Fibroblast of lung (primary cell): ENCODE measurements at regions not wholly inside any gene's neighbourhood (a gene's known extent, or its start where the extent isn't known, plus 50 kb on each side); places are given as distances from the start of the nearest gene placed in this dataset.

Source experiments
- CTCF ChIP-seq, 2 donors: IDR thresholded peaks in 1 of 2; conservative IDR thresholded peaks in 1 of 2; 1 replicate in 1 of 2; 2 replicates in 1 of 2; pipeline ENCODE4 v1.5.1; 2011 to 2012; ENCODE audit warnings: low read length in 2 of 2, control low read depth in 1 of 2, inconsistent platforms in 1 of 2, low read depth in 1 of 2, mild to moderate bottlenecking in 1 of 2
- EZH2 ChIP-seq: IDR thresholded peaks from 2 replicates; pipeline ENCODE4 v1.5.1; 2012; ENCODE audit warnings: low read length, control low read depth, mild to moderate bottlenecking; ENCODE audit errors: missing control alignments

DNA sequence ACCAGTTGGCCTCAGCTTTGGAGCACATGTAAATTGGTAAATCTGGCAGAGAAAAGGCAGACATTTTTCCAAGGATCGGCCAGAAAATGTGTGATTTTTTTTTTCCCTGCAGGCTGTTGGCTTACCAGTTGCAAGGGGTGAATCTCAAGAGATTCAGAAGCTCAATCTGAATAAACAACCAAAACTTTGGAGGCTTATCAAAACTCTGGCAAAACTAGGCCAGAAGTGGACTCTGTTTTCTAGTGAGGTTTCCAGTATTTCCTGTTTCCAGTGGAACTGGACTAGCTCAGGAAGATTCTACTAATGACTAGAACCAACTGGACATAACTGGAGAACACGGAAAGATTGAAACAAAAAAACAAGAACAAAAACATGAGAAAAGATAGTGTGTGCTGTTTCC lies 191.3 kb downstream of the SMIM20 start:
- no peak for TF ChIP-seq CTCF (conservative IDR thresholded peaks at IDR 0.05 in 1 of 2, IDR thresholded peaks at IDR 0.05 in 1 of 2; ENCODE audit: low read depth in 1 of 2, low read length in 2 of 2)
- TF ChIP-seq EZH2: no peak
